ENCODE measurements at regions not wholly inside any gene's neighbourhood (a gene's known extent, or its start where the extent isn't known, plus 50 kb on each side); places are given as distances from the start of the nearest gene placed in this dataset.

- WGBS, 2 donors (ENCODE audit: low coverage in 1 of 2), result 80 to 88% methylated on average over 1 to 11 of the region's 11 CpGs
- in situ Hi-C loops (cut with MboI; ENCODE audit: low pct_ligation_motif_present in 1 of 4, low pct_unique_long_range_greater_than_20kb in 1 of 4, low sequenced_read_pairs in 3 of 4), result loop anchor here in 1 of 4 donors (25.0 kb wide), 1 partner anchor 122 kb away; no protein-coding TSS in a partner anchor
- no peaks in the 10 kb centered on the region for H3K27me3 ChIP-seq
- no peak overlapping the region for H3K4me3 ChIP-seq
- H3K4me1 ChIP-seq, result peaks cover 0 to 15% (median under 1%) of the 10 kb centered on the region in 4 donors
- TF ChIP-seq POLR2A (IDR thresholded peaks at IDR 0.05) (no peak), CTCF (IDR thresholded peaks at IDR 0.05) (no peak), POLR2AphosphoS5 (IDR thresholded peaks at IDR 0.05) (no peak), EP300 (IDR thresholded peaks at IDR 0.05; ENCODE audit: low read depth) (no peak)
- H3K9me3 ChIP-seq, result no peaks in the 10 kb centered on the region
- no peak overlapping the region for H3K27ac ChIP-seq
- no peak for DNase-seq
- intact Hi-C loops (cut with DNase I; ENCODE audit: low total_unique reads), result no loop called here
- no peaks in the 10 kb centered on the region for H3K36me3 ChIP-seq
Measured at GRCh38 chr13:29909081-29909730, 58.8 kb upstream of the UBL3 start.

GRCh38 chr13:29908416-29909080 is 58.1 kb upstream of the UBL3 start:
- peaks cover 0 to 22% (median 6%) of the 10 kb centered on the region in 4 donors for H3K4me1 ChIP-seq
- WGBS, 2 donors (ENCODE audit: low coverage in 1 of 2), result 61 to 64% methylated on average over 6 to 8 of the region's 8 CpGs
- H3K4me3 ChIP-seq, result no peak overlapping the region
- TF ChIP-seq POLR2A (IDR thresholded peaks at IDR 0.05) (no peak), EP300 (IDR thresholded peaks at IDR 0.05; ENCODE audit: low read depth) (no peak), POLR2AphosphoS5 (IDR thresholded peaks at IDR 0.05) (no peak), CTCF (IDR thresholded peaks at IDR 0.05) (no peak)
- no peak for DNase-seq
- intact Hi-C loops (cut with DNase I; ENCODE audit: low total_unique reads), result no loop called here
- no peaks in the 10 kb centered on the region for H3K36me3 ChIP-seq
- no peaks in the 10 kb centered on the region for H3K27me3 ChIP-seq
- in situ Hi-C loops (cut with MboI; ENCODE audit: low pct_ligation_motif_present in 1 of 4, low pct_unique_long_range_greater_than_20kb in 1 of 4, low sequenced_read_pairs in 3 of 4), result loop anchor here in 1 of 4 donors (25.0 kb wide), 1 partner anchor 121 kb away; no protein-coding TSS in a partner anchor
- H3K9me3 ChIP-seq, result no peaks in the 10 kb centered on the region
- no peak overlapping the region for H3K27ac ChIP-seq

DNA sequence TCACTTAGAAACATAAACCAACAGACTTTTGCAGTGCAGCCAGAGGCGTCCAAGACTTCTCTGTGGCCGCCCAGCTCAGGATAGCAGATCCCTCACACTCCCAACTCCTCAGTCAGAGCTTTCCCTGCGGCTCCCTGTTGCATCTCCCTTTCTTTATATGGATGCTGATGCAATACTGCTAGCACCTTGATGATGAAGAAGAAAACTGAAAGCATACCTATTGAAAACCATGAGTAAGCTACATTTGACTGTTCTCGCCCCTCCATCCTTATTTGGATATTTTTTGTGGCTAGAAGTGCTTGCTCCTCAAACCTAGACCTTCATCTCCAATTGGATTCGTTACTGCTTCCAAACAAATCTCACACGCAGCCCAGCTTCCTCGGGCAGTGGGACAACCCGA is 57.3 kb upstream of the UBL3 start:
- intact Hi-C loops (cut with DNase I; ENCODE audit: low total_unique reads), result no loop called here
- H3K27ac ChIP-seq, result no peak overlapping the region
- H3K27me3 ChIP-seq, result no peaks in the 10 kb centered on the region
- DNase-seq, result no peak
- in situ Hi-C loops (cut with MboI; ENCODE audit: low pct_ligation_motif_present in 1 of 4, low pct_unique_long_range_greater_than_20kb in 1 of 4, low sequenced_read_pairs in 3 of 4), result loop anchor here in 1 of 4 donors (25.0 kb wide), 1 partner anchor 120 kb away; no protein-coding TSS in a partner anchor
- H3K4me1 ChIP-seq, result peaks cover 5 to 30% (median 14%) of the 10 kb centered on the region in 4 donors
- 82 to 100% methylated on average over 3 to 8 of the region's 8 CpGs for WGBS, 2 donors (ENCODE audit: low coverage in 1 of 2)
- no peaks in the 10 kb centered on the region for H3K9me3 ChIP-seq
- no peaks in the 10 kb centered on the region for H3K36me3 ChIP-seq
- no peak overlapping the region for H3K4me3 ChIP-seq
- TF ChIP-seq POLR2A (IDR thresholded peaks at IDR 0.05) (no peak), CTCF (IDR thresholded peaks at IDR 0.05) (no peak), EP300 (IDR thresholded peaks at IDR 0.05; ENCODE audit: low read depth) (no peak), POLR2AphosphoS5 (IDR thresholded peaks at IDR 0.05) (no peak)

- H3K4me3 ChIP-seq, result no peak overlapping the region
- no peaks in the 10 kb centered on the region for H3K9me3 ChIP-seq
- H3K27ac ChIP-seq, result peak overlapping the region; percentile 58 to 79 (median 70)
- H3K36me3 ChIP-seq, result no peaks in the 10 kb centered on the region
- 71 to 73% methylated on average over 5 to 6 of the region's 6 CpGs for WGBS, 2 donors (ENCODE audit: low coverage in 1 of 2)
- H3K27me3 ChIP-seq, result no peaks in the 10 kb centered on the region
- DNase-seq, result peak; percentile 31
- TF ChIP-seq POLR2AphosphoS5 (IDR thresholded peaks at IDR 0.05) (peak in 1 of 3 donors; percentile 58), EP300 (IDR thresholded peaks at IDR 0.05; ENCODE audit: low read depth) (peak; percentile 28), CTCF (IDR thresholded peaks at IDR 0.05) (no peak), POLR2A (IDR thresholded peaks at IDR 0.05) (no peak)
- intact Hi-C loops (cut with DNase I; ENCODE audit: low total_unique reads), result no loop called here
- H3K4me1 ChIP-seq, result peaks cover 5 to 41% (median 24%) of the 10 kb centered on the region in 4 donors
- in situ Hi-C loops (cut with MboI; ENCODE audit: low pct_ligation_motif_present in 1 of 4, low pct_unique_long_range_greater_than_20kb in 1 of 4, low sequenced_read_pairs in 3 of 4), result loop anchor here in 1 of 4 donors (25.0 kb wide), 1 partner anchor 119 kb away; no protein-coding TSS in a partner anchor
Measured at GRCh38 chr13:29906432-29907011, 56.1 kb upstream of the UBL3 start.

Measured in transverse colon (tissue), 4 donors.